ENCODE measurements at regions not wholly inside any gene's neighbourhood (a gene's known extent, or its start where the extent isn't known, plus 50 kb on each side); places are given as distances from the start of the nearest gene placed in this dataset.

DNA sequence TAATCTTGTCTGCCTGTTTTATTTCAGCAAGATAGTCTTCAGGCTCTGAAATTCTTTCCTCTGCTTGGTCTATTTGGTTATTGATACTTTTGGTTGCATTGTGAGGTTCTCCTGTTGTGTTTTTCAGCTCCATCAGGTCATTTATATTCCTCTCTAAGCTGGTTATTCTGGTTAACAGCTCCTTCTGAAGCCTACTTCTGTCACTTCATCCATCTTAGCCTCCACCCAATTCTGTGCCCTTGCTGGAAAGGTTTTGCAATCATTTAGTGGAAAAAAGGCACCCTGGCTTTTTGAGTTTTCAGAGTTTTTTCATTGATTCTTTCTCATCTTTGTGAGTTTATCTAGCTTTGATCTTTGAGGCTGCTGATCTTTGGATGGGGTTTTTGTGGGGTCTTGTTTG lies 647.7 kb downstream of the SPRY1 start:
- TF ChIP-seq, protein P1, sequence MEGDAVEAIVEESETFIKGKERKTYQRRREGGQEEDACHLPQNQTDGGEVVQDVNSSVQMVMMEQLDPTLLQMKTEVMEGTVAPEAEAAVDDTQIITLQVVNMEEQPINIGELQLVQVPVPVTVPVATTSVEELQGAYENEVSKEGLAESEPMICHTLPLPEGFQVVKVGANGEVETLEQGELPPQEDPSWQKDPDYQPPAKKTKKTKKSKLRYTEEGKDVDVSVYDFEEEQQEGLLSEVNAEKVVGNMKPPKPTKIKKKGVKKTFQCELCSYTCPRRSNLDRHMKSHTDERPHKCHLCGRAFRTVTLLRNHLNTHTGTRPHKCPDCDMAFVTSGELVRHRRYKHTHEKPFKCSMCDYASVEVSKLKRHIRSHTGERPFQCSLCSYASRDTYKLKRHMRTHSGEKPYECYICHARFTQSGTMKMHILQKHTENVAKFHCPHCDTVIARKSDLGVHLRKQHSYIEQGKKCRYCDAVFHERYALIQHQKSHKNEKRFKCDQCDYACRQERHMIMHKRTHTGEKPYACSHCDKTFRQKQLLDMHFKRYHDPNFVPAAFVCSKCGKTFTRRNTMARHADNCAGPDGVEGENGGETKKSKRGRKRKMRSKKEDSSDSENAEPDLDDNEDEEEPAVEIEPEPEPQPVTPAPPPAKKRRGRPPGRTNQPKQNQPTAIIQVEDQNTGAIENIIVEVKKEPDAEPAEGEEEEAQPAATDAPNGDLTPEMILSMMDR (IDR thresholded peaks at IDR 0.05; ENCODE audit: low read length) = no peak
- TF ChIP-seq EZH2 (IDR thresholded peaks at IDR 0.05; ENCODE audit: borderline replicate concordance, low read length) = no peak
